Embryonic facial prominence (tissue), 1 donor: ENCODE measurements at regions not wholly inside any gene's neighbourhood (a gene's known extent, or its start where the extent isn't known, plus 50 kb on each side); places are given as distances from the start of the nearest gene placed in this dataset.

ENCODE experiments used
- DNase-seq: peaks from one replicate; pipeline ENCODE4 v3.0.0-alpha.2; 2016; ENCODE audit errors: extremely low spot score

DNA sequence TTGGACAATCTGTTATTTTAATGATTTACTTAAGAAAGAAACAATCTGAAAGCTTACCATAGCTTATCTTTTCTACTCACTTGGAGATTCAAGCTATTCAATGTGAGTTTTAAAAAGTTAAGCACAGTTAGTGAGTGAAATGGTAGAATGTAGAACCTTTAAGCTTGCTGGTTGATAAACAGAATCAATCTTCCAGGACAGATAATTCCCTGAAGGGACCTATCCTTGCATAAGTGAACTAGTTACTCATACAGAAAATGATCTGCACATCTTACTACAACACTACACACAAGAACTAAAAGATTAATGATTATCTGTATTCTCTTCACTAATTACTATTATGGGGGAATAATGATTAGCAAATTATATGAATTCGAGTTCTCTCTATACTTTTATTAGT lies 165.6 kb downstream of the PALM2AKAP2 start:
- no peak for DNase-seq

DNA sequence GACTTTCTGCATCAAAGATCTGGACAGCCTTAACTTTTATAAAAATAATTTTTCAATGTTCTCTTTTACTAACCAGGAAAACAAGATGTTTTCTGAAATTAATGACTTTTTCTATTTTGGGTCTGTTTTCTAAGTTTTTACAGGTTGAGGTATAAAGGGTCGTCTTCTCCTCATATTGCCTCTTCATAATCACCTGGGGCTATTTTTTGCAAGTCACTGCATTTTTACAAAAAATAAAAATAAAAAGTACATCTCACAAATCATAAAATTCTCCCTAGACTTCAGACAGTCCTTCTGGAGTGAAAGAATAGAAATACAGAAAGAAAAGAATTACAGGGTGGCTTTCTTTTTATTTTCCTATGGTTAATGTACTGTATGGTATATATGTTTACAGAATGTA lies 168.5 kb downstream of the PALM2AKAP2 start:
- no peak for DNase-seq

DNA sequence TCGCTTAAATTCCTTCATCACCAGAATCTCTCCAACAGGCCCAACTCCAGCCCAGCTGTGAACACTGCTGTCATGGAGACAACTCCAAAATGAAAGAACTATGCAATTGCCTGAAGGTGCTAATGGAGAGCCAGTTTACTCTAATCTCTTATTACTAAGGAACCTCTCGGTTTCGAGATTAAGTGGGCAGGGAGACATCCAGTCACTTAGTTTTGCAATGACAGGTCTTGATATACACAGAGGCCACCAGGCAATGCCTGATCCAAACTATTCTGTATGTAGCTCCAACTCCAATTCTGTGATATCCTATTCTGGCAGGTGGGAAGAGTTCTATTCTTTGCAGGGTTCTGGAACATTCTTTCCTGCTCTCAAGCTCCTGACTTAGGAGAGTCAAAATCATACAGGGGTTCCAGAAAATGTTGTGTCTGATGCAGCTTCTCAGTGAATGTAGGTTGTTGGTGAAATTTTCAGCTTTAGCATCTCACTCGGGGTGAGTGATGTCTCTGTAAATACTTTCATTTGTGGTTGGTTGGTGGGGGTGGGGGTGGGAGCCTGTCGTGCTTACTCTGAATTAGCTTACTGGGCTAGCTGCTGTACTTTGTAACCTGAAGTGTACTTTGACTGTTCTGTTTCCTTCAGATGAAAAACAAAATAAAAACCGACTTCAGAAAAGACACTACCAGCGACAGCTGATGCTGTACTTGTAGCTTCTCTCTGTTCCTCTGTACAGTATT lies 170.9 kb downstream of the PALM2AKAP2 start:
- DNase-seq, result no peak

DNA sequence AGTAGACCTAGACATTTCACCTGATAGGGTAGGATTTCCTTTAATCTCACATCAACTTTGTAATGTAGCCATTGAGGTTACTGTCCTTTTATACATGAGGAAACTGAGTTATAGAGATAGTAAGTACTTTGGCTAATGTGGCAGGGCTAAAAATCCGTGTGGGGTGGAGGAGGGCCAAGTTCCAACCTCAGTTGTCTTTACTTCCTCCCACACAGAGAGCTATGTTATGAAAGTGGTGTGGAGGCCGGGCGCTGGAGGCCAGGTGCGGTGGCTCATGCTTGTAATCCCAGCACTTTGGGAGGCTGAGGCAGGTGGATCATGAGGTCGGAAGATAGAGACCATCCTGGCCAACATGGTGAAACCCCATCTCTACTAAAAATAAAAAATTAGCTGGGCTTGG lies 173.3 kb downstream of the PALM2AKAP2 start:
- DNase-seq, result no peak

DNA sequence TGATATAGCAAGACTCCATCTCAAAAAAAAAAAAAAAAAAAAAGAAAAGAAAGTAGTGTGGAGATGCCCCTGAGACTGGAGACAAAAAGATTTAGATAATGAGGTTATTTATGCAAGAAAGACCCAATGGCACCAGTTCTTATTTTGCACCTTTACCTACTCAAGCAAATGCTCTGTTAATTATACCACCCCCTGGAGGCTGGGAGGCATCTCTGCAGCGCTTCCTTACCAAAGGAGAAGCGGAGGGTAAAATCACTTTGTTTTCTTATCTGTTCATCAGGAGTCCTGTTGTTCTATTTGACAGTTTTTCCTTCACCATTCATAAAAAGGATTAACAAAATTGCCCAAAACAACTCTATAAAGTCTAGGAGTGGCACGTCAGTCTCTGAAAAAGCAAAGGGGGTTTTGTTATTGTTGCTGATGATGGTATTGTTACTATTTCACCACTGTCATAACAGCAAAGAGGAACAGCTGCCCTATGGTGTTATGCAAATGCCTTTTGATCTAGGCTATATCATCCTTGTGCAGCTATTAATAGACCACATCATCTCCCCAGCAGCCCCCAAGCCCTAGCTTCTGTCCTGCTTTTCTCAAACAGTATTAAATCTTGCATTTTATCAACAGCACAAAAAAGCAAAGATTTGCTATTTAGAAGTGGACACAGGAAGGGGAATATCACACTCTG lies 174.0 kb downstream of the PALM2AKAP2 start:
- DNase-seq, result no peak

DNA sequence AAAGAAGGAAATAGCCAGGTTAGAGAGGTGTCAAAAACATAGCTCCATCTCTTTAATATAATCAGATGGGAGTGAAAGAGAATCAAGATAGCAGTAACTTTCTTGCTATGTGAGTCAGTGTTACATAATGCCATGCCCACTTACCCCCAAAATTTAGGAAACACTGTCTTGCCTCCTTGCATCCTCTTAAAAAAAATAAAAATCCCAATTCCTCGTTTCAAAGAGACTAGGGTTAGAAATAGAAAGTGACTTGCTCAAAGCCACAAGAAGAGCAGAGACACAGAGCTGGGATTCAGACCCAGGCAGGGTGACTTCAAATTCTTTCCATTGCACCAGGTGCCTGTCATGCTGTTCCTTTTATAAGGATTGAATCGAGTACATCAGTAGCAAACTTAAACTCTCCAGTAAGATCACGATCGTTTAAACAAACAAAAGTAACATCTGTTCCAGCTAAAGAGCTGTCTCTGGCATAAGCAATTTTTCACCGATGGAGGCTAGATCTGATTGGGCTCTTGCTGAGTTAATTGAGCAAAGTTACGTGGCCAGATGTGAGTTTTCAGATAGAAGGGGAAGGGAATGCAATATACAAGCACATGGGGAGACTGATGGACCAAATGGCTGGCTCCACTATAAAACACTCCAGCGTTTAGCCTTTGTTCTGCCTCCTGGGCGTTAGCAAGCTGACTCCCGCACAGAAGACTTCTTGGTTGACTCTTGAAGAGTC lies 176.9 kb downstream of the PALM2AKAP2 start:
- no peak for DNase-seq

DNA sequence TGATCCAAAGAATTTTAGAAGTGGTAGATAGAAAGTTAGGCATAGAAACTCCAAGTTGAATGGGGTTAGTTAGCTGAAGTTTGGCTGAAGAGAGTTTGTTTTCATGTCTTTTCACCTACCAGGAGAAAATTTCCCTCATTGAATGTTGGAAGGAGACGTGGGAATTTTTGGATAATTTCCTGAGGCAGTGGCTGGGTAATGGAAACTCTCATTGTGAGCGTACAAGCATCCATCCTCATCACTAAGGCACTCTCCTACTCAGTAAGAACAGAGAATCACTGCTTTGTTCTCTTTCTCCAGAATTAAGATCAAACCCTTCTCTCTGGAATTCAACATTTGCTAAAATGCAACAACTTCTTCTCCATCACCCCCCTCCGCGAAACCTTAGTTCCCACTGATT lies 179.7 kb downstream of the PALM2AKAP2 start:
- no peak for DNase-seq

DNA sequence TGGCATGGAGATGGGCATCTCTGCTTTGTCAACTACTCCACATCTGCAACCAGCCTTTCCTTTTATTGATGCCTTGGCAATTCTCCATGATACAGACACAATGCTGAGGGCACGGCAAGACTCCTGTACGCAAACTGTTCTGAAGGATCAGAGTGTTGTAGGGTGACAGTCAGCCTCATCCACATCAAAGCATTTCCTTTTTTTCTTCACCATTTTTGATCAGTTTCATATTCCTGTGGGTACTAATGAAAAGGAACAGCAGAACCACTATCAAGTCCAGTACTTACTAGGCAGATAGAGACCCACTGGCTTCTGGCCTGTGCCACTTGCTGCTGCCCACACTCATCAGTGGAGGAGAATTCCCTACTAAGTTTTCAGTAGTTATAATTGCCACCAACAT lies 181.6 kb downstream of the PALM2AKAP2 start:
- DNase-seq, result no peak

DNA sequence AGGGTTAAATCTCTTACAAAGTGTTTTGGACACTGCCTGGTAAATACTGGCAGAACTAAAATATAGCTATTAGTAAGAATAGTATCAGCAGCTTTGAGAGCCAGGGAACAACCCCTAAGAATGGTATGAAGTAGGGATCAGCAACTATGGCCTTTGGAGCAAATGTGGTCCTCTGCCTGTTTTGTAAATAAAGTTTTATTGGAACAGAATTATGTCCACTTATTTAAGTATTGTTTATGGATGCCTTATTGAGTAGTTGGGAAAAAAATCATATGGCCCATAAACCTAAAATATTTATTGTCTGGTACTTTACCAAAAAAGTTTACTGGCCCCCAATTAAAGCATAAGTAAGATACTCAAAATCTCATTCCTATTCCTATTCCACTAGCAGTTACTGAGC lies 182.2 kb downstream of the PALM2AKAP2 start:
- DNase-seq, result no peak

DNA sequence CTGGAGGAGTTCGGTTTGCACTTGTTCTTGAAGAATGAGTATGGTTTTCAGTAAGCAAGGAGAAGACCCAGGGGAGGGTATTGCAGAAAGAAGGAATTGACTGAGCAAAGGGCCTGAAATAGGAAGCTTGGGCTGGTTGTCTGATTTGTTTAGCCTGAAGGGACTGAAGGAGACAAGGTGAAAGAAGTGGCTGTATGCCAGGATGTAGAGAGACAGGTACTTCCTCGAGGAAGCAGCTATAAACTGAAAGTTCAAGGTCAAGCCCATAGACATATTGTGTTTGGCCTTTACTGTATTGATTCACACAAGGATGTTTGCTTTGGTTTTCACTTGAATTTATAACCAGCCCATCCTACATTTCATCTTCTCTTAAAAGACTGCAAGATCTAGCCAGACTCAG lies 183.1 kb downstream of the PALM2AKAP2 start:
- DNase-seq, result no peak

DNA sequence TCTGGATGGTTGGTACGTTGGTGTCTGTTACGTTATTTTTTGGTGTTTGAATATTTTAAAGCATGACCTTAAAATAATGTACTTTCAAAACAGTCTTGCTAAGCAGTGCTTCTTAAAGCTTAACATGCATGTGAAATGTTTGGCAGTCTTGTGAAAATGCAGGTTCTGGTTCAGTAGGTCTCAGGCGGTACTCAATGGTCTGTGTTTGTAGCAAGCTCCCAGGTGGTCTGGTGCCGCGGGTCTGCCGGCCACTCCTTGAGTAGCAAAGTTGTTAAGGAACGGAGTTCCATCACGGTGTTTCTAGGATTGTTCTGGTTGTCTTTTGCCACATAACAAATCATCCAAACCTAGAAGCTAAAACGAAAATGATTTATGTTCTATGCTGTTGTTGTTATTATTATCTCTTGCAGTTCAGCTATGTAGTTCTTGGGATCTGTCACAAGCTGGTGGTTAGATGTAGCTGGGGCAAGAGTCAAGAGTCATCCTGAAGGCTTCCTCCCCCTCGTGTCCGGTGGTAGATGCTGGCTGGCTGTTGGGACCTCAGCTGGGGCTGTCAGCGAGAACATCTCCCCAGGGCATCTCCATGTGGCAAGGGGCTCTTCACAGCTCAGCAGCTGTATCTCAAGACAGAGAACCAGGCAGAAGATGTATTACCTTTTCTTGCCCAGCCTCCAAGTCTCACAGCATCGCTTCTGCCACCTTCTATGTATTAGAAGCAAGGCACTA lies 186.8 kb downstream of the PALM2AKAP2 start:
- no peak for DNase-seq

DNA sequence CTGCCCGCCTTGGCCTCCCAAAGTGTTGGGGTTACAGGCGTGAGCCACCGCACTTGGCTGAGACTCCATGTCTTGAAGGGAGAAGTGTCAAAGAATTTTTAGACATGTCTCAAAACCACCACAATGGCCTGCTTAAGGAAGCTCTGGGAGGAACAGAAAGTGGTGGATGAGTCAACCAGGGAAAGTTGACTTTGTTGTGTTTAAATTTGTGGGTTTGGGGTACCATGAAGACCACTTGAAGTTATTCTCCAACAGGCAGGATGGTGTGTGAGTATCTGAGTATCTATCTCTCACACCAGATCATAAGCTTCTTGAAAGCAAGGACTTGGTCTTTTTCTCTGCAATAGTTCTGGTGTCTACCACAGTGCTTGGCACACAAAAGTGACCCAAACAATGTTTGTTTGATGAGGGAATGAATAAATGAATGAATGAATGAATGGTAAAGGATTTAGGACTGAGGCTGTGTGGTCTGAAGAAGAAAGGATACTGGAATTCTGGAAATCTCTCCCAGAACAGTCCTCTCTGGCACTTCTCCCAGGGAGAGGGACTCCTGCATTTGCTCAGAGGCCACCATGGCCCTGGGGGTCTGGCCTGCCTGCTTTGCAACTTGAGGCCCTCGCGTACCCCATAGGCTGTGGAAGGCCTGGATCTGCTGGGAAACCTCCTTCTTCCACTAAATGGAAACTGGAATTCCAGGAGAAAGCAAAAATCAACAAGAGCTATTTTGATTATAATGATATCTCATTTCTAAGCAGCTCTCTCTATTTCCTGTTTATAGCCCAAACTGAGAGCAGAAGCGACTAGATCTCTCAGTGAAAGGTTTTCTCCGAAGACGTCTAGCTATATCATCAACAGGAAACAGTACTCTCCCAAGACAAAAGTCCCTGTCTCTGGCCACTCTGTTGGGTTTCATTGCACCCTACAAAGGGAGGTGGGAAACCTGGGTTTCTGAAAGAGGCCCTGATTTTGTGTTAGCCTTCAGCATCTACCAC lies 187.9 kb downstream of the PALM2AKAP2 start:
- no peak for DNase-seq

DNA sequence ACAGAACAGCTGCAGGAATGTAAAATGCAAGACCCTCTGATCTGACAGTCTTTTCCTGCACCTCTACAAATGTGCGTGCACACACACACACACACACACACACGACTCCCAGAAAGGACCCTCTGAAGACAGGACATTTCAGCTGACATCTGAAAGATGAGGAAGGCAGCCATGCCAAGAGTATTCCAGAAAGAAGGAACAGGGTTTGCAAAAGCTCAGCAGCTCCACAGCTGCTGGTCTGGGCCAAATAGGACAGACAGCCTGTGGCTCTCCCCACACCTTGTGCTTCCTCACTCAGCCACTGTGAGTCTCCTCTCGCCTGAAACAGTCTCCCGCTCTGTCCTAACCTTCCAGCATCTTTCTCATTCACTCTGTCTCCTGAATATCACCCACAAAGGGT lies 189.0 kb downstream of the PALM2AKAP2 start:
- no peak for DNase-seq

DNA sequence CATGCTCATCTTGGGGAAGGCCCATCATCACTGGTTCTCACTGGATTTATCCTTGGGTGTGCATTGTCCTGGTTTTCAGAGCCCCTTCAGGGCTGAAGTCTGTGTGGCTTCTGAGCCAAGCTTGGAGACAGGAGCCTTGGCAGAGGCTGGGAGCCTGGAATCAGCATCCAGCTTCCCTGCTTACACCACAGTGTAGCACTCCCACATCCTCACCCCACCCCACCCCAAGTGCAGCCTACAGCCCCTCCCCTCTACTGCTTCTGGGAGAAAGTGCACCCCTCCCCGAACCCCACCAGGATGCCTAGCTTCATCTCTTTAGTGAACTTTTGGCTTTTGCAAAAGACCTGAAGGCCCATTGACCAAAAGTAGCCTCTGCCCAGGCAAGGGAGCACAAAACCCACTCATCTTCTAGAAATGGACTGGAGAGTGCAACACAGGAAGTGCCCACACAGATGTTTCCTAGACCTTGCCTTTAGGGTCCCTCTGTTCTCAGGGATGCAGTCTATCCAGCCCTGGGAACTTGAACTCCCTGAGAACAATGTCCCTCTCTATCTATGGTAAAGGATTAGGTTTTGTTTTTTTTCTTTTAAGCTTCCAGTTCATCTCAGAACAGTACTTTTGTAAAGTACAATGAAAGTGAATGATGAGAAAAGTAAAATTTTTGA lies 189.7 kb downstream of the PALM2AKAP2 start:
- no peak for DNase-seq

DNA sequence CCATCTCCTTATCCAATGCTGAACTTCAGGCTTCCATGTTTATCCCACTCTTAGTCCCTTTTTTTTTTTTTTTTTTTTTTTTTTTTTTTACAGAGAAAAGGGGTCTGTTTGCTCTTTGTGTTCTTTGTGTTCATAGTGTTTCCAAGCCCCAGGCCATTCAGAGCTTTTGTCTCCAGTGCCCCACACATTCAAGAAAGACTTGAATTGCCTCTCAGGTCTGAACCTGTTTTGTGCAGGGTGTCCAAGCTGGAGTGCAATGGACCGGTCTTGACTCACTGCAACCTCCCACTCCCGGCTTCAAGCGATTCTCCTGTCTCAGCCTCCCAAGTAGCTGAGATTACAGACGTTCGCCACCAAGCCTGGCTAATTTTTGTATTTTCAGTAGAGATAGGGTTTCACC lies 191.2 kb downstream of the PALM2AKAP2 start:
- no peak for DNase-seq

DNA sequence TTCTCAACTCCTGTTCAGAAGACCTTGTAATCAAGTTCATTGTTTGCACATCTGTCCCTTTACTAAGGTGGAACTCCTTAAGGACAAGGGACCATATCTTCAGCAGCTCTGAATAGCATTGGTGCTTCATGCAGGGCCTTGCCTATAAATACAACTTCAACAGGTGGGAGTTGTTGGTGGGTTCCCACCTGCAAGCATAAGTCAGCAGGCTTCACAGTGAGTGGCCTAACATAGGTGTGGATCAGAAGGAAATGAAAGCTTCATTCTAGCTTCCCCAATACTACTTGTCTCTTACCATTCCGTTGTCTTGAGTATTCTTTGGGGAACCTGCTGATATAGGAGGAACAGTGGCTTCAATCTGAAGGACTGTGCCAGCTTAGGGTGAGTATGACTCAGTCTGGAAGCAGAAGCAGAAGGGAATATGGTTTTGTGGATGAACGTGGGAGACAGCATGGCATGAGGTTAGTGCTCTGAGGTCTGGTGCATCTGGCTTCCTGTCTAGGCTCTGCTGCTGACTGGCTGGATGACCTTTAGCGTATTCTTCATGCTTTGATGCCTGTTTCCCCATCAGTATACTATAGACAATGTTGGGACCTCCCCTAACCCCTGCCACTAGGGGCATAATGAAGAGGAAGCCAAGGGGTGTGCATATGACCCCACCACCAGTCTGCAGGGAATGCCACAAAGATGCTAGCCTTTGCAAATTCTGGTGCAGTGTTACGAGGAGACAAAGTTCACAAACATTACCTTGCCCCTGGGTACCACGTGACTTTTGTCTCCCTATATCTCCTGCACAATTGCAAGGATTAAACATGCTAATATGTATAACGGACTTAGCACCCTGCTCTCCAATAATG lies 192.3 kb downstream of the PALM2AKAP2 start:
- DNase-seq, result no peak

DNA sequence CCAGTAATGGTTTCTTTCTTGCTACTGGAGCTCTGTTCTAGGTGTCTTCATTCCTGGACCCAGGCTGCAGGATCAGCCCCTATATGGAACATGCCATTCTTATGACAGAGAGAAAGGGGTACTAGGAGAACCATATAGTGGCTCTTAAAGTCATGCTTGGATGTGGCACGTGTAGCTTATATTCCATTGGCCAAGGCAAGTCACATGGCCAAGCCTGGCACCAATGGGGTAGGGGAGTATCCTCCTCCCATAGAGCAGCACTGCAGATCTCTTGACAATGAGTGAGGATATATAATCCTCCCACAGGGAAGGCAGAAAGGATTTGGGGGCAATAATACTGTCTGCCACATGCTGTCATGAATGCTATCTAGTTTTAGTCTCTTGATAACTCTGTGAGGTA lies 193.3 kb downstream of the PALM2AKAP2 start:
- DNase-seq, result no peak

DNA sequence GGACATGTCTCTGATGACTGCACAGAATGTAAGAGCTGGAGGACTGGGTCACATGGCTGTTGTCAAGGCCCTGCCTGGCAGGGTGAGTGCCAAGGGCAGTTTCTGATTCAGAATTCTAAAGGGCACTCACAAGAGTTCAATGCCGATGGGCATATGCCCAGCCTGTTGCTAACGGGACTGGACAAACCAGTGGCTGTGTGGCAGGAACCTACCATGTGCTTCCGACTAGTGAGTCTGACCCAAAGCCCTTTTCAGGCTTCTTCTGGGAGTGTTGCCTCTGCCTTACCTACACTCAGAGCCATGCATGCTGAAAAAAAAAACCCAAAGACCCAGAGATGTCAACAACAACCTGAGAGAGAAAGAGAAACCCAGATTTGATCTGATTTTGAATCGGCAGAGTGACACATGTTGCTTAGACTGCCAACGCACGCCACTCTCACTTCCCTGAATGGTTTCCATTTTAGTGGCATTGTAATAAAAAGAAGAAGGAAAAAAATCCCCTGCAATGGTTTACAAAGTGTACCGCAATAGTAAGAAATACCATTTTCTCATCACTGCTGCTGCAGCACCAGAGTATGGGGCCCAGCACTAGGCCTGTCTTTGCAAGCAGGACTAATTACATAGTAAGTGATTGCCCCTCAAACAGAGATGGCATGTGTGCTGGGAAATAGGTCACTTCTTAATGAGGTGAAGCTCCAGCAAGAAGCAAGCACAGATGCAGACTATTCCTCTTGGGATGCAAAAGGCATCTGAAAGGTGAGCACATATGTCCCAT lies 194.3 kb downstream of the PALM2AKAP2 start:
- no peak for DNase-seq

DNA sequence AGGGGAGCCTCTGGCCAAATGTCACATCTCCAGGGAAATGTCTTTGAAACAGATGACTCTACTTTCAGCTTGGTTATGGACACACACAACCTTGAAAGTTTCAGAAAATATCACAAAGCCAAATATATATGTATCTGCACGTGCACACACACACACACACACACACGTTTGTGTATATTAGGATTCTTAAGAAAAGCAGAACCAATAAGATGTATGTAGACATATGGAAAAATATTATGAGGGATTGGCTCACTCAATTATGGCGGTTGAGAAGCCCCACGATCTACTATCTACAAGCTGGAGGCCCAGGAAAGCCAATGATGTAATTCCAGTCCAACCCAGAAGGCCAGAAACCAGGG lies 194.9 kb downstream of the PALM2AKAP2 start:
- no peak for DNase-seq
